SK-N-SH treated with all-trans-retinoic acid at 6 μM for 48 hours (cell line): ENCODE measurements at regions not wholly inside any gene's neighbourhood (a gene's known extent, or its start where the extent isn't known, plus 50 kb on each side); places are given as distances from the start of the nearest gene placed in this dataset.
A peak's percentile ranks its signal among the peaks of the same experiment; 100 is the strongest.

ENCODE experiments used
- ATAC-seq: fragments of 200-7000 bp; cut with Tn5 transposase; 3 replicates; pipeline ENCODE4 v1.9.1; 2020; ENCODE audit warnings: mild to moderate bottlenecking, moderate library complexity
- ARNTL ChIP-seq: fragments of 450-650 bp; formaldehyde crosslinking; IDR thresholded peaks from 2 replicates; pipeline ENCODE4 v1.5.0; 2020; ENCODE audit warnings: low read depth, mild to moderate bottlenecking, moderate library complexity, borderline replicate concordance
- BACH2 ChIP-seq: fragments of 250-450 bp; sonication (Bioruptor Pico); IDR thresholded peaks from 2 replicates; pipeline ENCODE4 v1.9.0; 2021; ENCODE audit warnings: mild to moderate bottlenecking, borderline replicate concordance
- CSDC2 ChIP-seq: fragments of 250-450 bp; sonication (Bioruptor Pico); IDR thresholded peaks from 2 replicates; pipeline ENCODE4 v1.5.0; 2020; ENCODE audit warnings: mild to moderate bottlenecking, moderate library complexity
- ESRRG ChIP-seq: fragments of 250-450 bp; sonication (Bioruptor Pico); IDR thresholded peaks from 2 replicates; pipeline ENCODE4 v1.6.1; 2021; ENCODE audit warnings: mild to moderate bottlenecking
- ISL1 ChIP-seq: fragments of 250-450 bp; sonication (Bioruptor Pico); IDR thresholded peaks from 2 replicates; pipeline ENCODE4 v2.1.2; 2022; ENCODE audit warnings: mild to moderate bottlenecking, moderate library complexity
- OSR1 ChIP-seq: fragments of 250-450 bp; sonication (Bioruptor Pico); IDR thresholded peaks from 2 replicates; pipeline ENCODE4 v1.8.0; 2022; ENCODE audit warnings: moderate library complexity, mild to moderate bottlenecking, inconsistent platforms
- POU6F1 ChIP-seq: fragments of 250-450 bp; sonication (Bioruptor Pico); IDR thresholded peaks from 2 replicates; pipeline ENCODE4 v1.8.0; 2021; ENCODE audit warnings: low read depth, mild to moderate bottlenecking, moderate library complexity, borderline replicate concordance
- PPARA ChIP-seq: fragments of 250-450 bp; sonication (Bioruptor Pico); IDR thresholded peaks from 2 replicates; pipeline ENCODE4 v1.5.0; 2020; ENCODE audit warnings: mild to moderate bottlenecking, borderline replicate concordance
- RARB ChIP-seq: fragments of 250-450 bp; sonication (Bioruptor Pico); IDR thresholded peaks from 2 replicates; pipeline ENCODE4 v1.8.0; 2021; ENCODE audit warnings: mild to moderate bottlenecking, moderate library complexity
- SNAI2 ChIP-seq: fragments of 250-450 bp; sonication (Bioruptor Pico); IDR thresholded peaks from 2 replicates; pipeline ENCODE4 v1.5.0; 2020; ENCODE audit warnings: mild to moderate bottlenecking, moderate library complexity
- TCF4 ChIP-seq: fragments of 250-450 bp; sonication (Bioruptor Pico); IDR thresholded peaks from 2 replicates; pipeline ENCODE4 v1.8.0; 2021; ENCODE audit warnings: mild to moderate bottlenecking, moderate library complexity, borderline replicate concordance
- TOX ChIP-seq: fragments of 250-450 bp; sonication (Bioruptor Pico); IDR thresholded peaks from 2 replicates; pipeline ENCODE4 v1.8.0; 2021; ENCODE audit warnings: mild to moderate bottlenecking, moderate library complexity, borderline replicate concordance
- ZC3H10 ChIP-seq: fragments of 250-450 bp; sonication (Bioruptor Pico); IDR thresholded peaks from 2 replicates; pipeline ENCODE4 v1.5.1; 2021; ENCODE audit warnings: mild to moderate bottlenecking, moderate library complexity
- ZFP30 ChIP-seq: fragments of 450-650 bp; formaldehyde crosslinking; IDR thresholded peaks from 2 replicates; pipeline ENCODE4 v1.5.0; 2022; ENCODE audit warnings: mild to moderate bottlenecking, moderate library complexity
- ZNF565 ChIP-seq: fragments of 450-650 bp; formaldehyde crosslinking; conservative IDR thresholded peaks from 2 replicates; pipeline ENCODE4 v1.5.0; 2020; ENCODE audit warnings: low read depth, mild to moderate bottlenecking, moderate library complexity
- ZNF70 ChIP-seq: fragments of 450-650 bp; formaldehyde crosslinking; IDR thresholded peaks from 2 replicates; pipeline ENCODE4 v1.5.0; 2020; ENCODE audit warnings: mild to moderate bottlenecking, moderate library complexity
- TF ChIP-seq, protein P1 (sequence below): fragments of 250-450 bp; sonication (Bioruptor Pico); IDR thresholded peaks from 2 replicates; pipeline ENCODE4 v1.5.1; 2020; ENCODE audit warnings: low read depth, mild to moderate bottlenecking, moderate library complexity
- TF ChIP-seq, protein P2 (sequence below): fragments of 250-450 bp; sonication (Bioruptor Pico); IDR thresholded peaks from 2 replicates; pipeline ENCODE4 v1.8.0; 2020; ENCODE audit warnings: mild to moderate bottlenecking, moderate library complexity, borderline replicate concordance

GRCh38 chr3:116607205-116607604 lies 102.4 kb upstream of the TUSC7 start:
- ATAC-seq: no peak
- no peak for TF ChIP-seq ZC3H10 (CRISPR knock-in tag)
- no peak for TF ChIP-seq CSDC2 (CRISPR knock-in tag)
- TF ChIP-seq ISL1: no peak
- TF ChIP-seq, protein P1, sequence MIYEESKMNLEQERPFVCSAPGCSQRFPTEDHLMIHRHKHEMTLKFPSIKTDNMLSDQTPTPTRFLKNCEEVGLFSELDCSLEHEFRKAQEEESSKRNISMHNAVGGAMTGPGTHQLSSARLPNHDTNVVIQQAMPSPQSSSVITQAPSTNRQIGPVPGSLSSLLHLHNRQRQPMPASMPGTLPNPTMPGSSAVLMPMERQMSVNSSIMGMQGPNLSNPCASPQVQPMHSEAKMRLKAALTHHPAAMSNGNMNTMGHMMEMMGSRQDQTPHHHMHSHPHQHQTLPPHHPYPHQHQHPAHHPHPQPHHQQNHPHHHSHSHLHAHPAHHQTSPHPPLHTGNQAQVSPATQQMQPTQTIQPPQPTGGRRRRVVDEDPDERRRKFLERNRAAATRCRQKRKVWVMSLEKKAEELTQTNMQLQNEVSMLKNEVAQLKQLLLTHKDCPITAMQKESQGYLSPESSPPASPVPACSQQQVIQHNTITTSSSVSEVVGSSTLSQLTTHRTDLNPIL: no peak
- TF ChIP-seq, all 23 proteins: peak for 0

DNA sequence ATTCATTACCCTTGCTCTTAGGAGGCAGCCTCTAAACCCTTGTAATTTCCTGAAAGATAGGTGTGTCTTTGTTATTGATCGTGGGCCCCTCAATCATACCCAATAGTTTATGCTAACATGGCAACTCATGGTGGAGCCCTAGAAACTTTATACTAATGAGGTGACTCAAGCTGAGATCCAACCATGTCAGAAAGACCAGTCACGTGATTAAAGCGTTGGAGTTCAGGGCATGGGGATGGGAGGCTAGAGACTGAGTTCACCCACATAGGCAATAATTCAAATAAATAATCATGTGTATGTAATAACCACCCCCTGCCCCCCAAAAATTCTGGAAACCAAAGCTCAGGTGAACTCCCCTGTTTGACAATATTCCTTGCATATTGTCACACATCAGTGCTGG lies 99.5 kb upstream of the TUSC7 start:
- TF ChIP-seq POU6F1 (CRISPR knock-in tag) (no peak), ZNF565 (no peak), ZNF70 (CRISPR knock-in tag) (no peak), ESRRG (CRISPR knock-in tag) (no peak), TOX (CRISPR knock-in tag) (no peak), BACH2 (no peak), ZFP30 (CRISPR knock-in tag) (no peak), OSR1 (CRISPR knock-in tag) (no peak), RARB (CRISPR knock-in tag) (no peak)
- TF ChIP-seq, protein P2, sequence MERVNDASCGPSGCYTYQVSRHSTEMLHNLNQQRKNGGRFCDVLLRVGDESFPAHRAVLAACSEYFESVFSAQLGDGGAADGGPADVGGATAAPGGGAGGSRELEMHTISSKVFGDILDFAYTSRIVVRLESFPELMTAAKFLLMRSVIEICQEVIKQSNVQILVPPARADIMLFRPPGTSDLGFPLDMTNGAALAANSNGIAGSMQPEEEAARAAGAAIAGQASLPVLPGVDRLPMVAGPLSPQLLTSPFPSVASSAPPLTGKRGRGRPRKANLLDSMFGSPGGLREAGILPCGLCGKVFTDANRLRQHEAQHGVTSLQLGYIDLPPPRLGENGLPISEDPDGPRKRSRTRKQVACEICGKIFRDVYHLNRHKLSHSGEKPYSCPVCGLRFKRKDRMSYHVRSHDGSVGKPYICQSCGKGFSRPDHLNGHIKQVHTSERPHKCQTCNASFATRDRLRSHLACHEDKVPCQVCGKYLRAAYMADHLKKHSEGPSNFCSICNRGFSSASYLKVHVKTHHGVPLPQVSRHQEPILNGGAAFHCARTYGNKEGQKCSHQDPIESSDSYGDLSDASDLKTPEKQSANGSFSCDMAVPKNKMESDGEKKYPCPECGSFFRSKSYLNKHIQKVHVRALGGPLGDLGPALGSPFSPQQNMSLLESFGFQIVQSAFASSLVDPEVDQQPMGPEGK (CRISPR knock-in tag): no peak
- TF ChIP-seq, protein P1: no peak
- TF ChIP-seq, all 23 proteins: peak for 0
- no peak for ATAC-seq

GRCh38 chr3:116614795-116615362 lies 94.7 kb upstream of the TUSC7 start:
- ATAC-seq: peak; percentile 77
- no peak for TF ChIP-seq SNAI2 (CRISPR knock-in tag)
- TF ChIP-seq, protein P2 (CRISPR knock-in tag): no peak
- TF ChIP-seq TCF4 (CRISPR knock-in tag): no peak
- no peak for TF ChIP-seq ARNTL (CRISPR knock-in tag)
- TF ChIP-seq PPARA (CRISPR knock-in tag): no peak
- no peak for TF ChIP-seq CSDC2 (CRISPR knock-in tag)
- TF ChIP-seq BACH2: no peak
- no peak for TF ChIP-seq ZNF70 (CRISPR knock-in tag)
- TF ChIP-seq, protein P1: no peak

DNA sequence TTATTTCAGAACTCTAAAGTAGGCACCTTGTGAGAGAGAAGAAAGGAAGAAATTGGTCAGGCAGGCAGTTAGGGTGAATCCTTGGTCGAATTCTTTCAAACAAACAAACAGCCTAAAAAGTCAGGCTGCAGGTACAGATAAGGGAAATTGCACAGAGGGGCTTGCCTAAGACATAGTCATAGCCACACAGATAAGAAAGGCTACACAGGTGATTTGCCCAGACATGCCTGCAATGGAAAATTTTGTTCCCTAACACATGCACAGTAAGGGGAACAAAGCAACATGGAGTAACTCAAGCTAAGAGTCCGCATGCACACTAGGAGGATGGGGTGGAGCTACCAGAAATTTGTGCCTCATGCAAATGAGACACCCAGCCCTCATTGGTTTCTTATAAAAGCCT lies 91.4 kb upstream of the TUSC7 start:
- TF ChIP-seq OSR1 (CRISPR knock-in tag): no peak
- no peak for TF ChIP-seq POU6F1 (CRISPR knock-in tag)
- TF ChIP-seq TOX (CRISPR knock-in tag): no peak
- no peak for TF ChIP-seq ZNF565
- TF ChIP-seq, protein P1: no peak
- TF ChIP-seq ESRRG (CRISPR knock-in tag): no peak
- no peak for TF ChIP-seq SNAI2 (CRISPR knock-in tag)
- TF ChIP-seq PPARA (CRISPR knock-in tag): no peak
- no peak for TF ChIP-seq BACH2
- TF ChIP-seq, protein P2 (CRISPR knock-in tag): no peak
- ATAC-seq: no peak
